NCI-H510A treated with DMSO at 0.1 percent for 48 hours (cell line): ENCODE measurements at regions not wholly inside any gene's neighbourhood (a gene's known extent, or its start where the extent isn't known, plus 50 kb on each side); places are given as distances from the start of the nearest gene placed in this dataset.

Experiments used
- DNase-seq: peaks from one replicate; lab custom pipeline; 2025; lab: John Stamatoyannopoulos, UW

DNA sequence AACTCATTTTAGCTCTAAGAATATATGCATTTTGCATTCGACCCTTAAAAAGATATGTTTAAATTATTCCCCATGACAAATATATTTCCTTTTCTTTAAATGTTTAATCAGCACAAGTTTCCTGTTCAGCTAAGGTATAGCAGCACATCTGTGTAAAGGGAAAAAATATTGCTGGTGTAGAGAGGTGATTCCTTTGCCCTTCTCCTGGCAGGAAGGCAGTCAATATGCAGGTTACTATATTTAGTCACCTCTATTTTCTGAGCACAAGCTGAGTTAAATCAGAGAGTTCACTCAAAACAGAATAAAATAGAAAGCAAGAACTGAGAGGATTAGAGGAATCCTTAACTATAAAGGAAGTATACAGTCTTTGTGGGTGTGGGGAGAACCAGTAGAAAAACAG is 274.4 kb upstream of the PCSK5 start:
- DNase-seq, result no peak

DNA sequence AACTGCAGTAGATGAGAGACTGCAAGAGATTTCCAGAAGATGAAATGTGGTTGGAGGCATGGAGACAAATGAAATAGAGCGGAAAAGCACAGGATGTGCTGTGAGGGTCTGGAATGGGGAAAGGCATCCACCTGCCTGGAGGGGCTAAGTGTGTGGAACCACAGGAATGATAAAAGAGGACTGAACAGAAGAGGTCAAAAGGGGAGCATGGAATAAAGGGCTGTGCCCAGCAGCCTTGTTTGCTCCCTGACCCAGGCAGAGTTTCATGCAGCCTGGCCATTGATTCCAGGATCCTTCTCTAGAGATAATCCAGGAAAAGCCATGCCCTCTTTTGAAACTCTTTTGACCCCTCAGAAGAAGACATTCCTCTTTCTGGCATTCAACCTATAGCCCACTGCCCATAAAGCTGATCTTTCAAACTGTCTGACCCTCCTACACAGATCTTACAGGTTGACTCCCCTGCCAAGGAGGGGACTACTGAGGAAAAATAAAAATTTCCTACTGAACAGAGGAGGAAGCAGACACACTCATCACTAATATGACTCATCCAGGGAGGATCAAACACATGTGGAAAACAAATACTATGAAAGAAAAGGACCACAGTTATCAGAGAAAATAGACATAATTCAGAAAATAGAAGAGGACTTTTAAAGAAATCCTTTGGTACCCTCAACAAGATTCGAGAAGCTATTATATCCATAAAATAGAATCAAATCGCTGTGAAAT is 273.5 kb upstream of the PCSK5 start:
- no peak for DNase-seq

DNA sequence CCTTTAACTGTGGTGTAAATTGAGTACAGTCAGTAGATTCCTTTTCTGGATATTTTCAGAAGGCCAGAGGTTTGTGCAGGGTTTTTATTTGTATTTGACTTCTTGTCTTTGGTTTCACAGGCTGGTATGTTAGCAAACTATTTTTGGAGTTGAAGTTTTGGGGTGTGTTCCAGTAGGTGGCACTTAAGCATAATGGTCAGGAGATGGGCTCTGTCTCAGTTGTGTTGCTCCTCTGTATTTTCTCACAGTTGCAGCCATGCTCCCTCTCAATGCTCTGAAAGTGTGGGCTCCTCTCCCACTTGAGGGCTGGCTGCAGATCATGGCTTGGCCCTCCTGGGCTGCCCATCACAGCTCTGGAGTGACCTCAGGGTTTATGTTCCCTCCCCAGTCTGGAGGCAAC is 267.0 kb upstream of the PCSK5 start:
- DNase-seq, result no peak

DNA sequence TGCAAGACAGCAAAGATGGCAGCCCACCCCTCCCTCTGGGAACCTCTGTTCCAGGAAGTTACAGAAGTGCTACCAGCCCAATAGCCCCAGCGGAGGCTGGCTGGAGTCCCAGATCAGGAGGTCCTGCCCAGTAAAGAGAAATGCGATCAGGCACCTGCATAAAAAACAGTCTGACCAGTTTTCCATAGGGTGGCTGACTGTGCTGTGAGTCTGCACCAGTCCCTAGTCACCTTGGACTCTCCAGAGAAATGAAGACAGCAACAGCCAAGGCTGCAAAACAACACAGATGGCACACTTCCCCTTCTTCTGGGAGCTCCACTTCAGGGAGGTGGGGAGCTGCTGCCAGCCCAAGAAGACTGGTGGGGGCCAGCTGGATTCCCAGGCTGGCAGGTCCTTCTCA is 265.5 kb upstream of the PCSK5 start:
- no peak for DNase-seq

DNA sequence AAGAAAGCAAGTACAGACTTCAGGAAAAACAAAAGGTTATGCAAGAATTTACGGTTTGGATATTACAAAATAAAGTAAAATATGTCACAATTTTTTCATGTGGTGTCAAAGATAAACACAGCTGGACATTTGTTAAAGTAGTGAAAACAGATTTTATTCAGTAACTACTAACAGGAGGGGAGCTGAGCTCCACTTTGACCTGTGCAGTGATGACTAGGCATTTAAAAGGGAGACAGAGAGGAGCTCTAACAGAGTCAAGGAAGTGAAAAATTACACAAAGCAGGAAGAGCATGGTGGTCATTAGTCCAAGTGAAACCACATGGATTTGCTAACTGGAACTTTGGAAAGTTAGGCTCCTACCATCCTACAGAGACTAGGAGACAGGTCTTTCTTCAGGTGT is 263.6 kb upstream of the PCSK5 start:
- DNase-seq, result no peak

DNA sequence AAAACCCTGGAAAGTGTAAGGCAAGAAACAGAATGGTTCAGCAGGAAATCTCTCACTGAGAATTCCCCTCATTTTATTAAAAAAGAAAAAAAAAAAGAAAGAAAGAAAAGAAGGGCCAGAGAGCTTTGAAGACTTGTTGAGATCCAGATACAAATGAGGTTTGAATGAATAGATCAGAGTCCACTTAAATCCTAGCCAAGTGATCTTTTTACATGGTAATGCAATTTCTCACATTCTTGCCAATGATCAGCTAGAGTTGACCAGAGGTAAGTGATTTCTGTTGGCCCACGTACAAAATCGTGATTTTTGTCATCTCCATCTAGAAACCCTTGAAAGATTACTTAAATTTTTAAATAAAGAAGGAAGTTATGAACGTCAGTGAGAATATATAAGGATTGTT is 261.5 kb upstream of the PCSK5 start:
- no peak for DNase-seq

DNA sequence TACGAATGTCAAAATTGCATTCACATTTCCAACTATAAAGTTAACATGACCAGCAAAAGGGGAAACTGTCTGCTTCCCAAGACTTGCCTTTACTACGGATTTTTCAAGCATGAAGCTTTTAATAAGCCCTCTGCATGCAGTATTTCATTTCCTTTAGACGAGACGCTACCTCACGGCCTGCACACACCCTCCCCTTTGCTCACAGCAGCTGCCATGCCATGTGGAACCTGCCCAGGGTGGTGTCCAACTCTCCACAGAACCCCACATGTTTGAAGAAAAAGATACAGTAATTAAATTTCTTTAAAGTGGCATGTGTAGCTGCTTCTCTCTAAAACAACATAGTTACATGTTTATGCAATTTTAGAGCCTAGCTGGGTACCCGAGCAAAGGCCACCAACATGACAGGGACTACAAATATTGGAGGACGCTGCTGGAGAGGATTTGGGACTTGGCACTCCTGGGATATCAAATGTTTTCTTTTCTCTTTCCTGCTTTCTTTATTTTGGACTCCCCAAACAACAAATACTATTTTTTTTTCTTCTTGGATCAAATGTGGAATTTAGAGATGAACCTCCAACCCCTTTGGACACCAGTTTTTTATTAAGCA is 256.9 kb upstream of the PCSK5 start:
- DNase-seq, result no peak

DNA sequence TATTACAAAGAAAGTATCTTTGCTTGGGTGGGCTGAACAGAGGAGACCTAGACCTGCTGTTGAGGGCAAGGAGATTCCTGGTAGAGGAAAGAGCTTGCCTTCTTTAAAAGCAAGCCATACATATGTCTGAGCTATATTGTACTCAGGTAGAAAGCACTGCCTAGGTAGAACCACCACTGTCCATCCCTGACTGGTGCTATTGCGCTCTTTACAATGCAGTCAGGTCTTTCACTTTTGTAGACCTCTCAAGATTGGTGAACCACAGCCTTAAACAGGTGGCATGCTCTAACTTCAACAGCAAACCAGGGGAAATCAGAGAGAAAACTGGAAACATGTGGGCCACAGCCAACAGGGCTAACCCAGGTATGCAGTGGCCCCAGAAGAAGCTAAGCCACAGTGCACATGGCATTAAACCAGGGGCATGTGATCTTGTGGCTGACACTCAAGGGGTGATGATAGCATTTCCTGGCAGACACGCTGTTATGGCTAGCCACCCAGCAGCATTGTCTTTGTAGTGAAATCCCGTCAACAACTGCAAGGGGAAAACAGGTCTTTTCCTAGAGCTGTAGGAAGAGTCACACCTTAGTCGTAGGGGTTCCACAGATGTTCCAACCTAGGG is 253.9 kb upstream of the PCSK5 start:
- no peak for DNase-seq

DNA sequence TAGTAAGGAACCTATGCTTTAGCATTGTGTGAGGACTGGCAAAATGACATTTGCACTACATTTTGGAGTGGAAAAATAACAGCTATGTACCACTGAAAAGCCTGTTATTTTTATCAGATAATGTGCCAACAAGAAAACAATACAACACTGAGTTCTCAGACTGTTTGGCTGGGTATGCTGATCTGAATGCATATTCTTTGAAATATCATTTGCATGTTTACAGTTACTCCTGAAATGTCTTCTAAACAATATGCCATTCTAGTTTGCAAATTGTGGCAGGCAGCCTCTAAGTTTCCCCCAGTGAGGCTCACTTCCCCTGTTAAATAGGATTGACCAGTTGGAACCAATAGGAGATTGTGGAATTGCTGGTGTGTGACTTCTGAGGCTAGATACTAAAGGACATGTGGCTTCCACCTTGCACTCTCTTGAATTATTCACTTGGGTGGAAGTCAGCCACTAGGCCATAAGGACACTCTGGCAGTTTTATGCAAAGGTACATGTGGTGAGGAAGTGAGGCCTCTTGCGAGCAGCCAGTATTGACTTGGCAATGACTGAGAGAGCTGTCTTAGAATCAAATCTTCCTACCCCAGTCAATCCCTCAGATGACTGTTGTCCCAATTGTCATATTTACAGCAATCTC is 250.4 kb upstream of the PCSK5 start:
- DNase-seq, result no peak

DNA sequence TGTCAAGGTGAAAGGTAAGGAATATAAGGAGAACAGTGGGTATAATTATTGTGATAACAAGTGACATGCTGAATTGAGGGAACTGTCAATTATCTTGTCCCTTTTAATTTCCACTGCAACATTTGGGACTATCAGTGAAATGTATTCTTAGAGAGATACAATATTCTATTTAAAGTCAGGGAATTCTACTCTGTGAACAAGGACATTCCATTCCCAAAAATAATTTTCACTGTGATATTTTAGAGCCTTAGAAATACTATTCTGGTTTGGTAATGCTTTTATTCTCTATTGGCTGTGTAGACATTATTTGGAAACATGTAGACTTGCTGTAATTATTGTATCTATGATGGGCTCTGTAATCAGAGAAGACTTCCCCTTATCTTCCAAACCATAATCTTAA is 248.0 kb upstream of the PCSK5 start:
- no peak for DNase-seq

DNA sequence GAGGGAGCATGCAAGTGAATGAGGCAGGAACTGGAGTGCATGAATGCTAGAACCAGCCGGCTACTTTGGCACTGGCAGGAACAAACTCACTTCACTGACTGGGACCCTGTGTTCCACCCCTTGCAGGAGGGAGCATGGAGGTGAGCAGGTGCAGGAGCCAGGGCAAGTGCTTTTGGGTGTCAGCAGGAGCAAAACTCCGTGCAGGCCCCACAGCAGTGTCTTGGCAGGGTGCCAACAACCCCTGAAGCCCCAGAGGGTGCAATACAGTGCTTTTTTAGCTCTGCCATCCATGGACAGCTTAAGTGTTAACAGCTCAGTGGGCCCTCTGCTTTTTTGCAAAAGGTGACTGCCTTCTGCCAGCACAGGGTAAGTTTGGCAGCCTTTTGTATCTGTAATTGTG is 245.8 kb upstream of the PCSK5 start:
- peak; percentile 29 for DNase-seq

DNA sequence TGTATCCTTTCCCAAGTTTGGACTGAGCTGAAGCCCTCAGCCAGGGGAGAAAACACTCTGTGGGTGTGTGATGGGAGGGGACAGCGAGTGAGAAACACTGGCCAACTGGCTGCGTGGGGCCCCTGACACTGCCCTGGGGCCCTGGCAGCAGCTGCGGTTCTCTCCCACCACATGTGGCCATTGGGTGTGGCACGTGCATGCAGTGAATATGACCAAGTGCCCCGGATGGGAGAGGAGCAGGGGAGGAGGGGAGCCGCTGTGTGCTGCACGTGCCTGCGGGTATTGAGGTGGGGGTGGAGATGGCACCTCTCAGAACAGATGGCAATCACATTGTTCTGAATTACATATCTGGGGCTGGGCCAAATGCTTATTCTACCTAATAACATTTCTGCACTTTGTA is 242.4 kb upstream of the PCSK5 start:
- DNase-seq, result no peak

DNA sequence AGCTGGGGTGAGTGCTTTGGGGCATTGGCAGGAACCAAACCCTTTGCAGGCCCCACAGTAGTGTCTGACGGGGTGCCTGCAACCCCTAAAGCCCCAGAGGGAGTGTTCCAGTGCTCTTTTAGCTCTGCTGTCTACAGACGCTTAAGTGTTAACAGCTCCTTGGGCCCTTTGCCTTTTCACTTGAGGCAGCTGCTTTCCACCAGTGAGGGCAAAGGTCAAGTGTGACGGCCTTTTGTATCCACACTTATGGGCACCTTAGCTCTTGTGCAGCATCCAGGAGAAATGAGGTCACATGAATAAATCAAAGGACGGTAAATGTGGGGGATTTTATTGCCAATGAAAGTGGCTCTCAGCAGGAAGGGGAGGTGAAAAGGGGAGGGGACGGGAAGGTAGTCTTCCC is 241.4 kb upstream of the PCSK5 start:
- no peak for DNase-seq

DNA sequence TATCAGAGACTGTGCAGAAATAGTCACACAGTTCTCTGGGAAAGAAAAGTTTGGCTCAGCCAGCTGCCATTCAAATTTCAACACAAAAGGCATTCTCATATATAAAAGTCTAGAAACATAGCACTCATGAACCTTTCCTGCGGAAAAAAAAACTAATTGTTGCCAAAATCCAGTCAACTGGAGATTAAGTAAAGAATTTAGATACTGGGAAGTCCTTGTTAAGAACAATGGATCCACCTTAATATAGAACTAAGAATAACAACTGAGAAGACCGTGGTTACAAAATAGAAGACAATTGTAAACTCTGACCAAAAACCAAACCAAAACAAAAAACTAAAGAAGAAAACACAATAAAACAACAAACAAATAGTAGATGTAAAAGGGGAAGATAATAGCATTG is 238.8 kb upstream of the PCSK5 start:
- no peak for DNase-seq

DNA sequence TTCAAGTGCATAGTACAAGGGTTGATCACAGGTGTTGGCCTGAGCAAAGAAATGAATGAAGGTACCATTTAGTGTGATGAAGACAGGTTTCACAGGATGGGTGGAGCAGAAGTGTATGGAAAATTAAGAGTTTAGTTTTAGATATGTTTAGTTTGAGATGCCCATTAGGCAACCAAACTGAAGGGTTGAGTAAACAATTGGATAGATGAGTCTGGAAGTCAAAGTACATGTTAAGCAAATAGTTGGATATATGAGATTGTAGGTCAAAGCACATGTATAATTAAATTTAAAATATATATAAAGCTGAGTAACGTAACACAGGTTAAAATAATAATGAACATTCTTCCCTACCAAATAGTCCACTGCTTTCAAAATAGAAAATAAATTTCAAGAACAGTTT is 237.1 kb upstream of the PCSK5 start:
- DNase-seq, result peak; percentile 45

DNA sequence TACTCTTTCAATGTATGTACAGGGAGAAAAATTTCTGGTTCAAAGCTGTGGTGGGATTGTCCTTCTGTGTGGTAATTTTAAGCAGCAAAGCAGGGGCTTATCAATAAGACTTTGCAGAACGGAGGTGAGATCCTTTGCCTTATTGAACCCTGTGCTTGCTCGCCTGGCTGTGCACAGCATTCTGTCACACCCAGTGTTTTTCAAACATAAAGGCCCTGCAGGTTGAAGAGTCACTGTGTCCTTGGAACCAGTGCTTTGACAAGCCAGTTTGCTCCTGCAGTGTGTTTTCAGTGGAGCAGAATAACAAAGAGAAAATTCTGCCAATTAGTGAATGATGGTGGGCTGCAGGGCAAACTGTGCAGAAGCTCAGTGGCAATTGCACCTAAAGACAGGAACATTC is 236.7 kb upstream of the PCSK5 start:
- no peak for DNase-seq

DNA sequence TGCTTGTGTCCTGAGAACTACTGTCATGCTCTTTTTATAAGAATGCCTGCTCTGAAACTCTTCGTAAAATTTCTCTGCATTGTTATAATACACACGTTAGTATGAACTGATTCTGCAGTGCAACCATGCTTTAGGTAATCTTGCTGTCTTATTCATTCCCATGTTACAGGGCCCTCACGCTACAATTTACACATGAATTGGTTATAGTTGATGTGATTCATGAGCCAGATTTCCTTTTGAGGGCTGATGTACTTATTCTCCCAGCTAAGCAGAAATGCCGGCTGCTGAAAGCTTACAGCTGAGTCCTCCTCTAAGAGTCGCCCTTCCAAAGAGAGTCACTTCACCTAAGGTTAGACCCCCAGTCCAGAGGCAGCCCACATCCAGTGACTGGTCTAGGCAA is 233.5 kb upstream of the PCSK5 start:
- no peak for DNase-seq

DNA sequence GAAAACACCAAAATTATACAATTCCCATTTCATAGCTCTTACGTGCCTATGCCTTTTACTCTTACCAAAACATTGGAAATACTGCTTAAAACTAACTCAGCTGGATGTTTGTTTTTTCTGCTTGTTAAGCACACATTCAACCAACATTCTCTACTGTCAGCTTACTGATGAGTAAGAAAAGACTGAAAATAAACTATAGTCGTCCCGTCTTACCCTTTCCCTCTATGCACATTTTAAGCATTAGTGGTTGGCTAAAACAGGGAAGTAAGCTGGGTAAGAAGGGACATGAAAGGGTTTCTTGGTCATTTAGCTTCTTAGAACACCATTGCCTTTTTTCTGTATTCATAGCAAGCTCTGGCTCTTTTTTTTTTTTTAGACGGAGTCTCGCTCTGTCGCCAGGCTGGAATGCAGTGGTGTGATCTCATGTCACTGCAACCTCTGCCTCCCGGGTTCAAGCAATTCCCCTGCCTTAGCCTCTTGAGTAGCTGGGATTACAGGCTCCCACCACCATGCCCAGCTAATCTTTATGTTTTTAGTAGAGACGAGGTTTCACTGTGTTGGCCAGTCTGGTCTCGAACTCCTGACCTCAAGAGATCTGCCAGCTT is 232.1 kb upstream of the PCSK5 start:
- no peak for DNase-seq

DNA sequence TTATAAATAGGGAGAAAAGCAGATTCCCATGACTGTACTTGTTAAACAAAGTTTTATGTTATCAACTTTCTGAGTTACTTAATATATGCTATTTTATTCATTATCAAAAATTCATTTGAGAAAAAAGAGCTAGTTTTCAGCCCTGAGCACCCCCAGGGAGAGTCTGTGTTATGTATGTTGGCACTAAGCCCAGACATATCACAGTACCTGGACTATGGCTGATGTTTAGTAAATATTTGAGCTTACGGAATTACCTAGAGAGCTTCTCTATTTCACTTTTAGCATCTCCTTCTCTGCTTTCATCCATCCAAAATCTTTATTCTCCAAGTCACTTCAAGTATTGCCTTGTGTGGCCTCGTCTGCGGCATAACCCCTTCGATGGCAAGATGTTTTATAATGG is 225.9 kb upstream of the PCSK5 start:
- peak; percentile 65 for DNase-seq

DNA sequence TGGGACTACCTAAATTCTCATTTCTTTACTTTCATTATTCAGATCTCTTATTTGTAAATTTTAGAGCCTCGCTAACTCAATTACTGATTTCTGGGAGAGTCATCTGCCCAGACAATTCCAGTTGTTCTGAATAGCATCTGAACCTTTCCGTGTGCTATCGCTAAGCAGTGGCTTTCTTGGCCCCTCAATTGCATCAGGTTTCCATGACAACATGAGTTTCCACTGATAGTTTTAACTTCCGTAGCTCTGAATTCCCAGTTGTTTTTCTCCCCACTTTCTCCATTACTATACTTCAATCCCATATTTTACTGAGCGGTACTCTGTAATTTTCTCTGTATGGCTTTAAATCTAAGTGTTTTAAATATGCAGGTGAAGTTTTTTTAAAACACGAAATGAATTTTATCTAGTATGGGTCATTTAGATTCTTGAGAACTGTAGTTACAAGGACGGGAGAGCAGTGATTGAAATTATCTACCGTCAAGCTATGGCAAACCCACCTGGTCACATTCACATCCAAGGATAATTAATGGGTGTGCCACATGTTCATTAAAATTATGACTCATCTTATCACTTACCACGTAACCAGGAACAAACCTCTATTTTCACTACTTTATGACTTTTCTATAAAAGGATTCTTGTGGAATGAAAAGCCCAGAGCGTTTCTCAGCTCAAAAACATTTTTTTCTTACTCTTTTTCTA is 223.5 kb upstream of the PCSK5 start:
- no peak for DNase-seq

DNA sequence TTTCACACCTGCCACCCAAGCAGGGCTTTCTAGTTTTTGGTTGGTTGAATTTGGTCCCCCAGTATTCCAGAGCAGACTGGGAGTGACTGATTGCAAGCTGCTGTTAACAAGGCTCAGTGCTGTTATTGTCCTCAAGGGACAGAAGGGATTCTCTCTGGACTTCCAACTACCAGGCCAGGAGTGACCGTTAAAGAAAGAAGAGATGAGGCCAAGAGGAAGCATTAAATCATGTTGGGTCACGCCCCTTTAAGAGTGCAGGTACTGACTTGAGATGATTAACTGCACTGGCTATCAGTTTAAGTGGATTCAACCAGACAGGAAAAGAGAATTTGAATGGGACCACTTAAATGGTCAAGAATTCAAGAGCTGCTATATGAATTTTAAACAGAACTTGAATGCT is 220.8 kb upstream of the PCSK5 start:
- peak; percentile 50 for DNase-seq

DNA sequence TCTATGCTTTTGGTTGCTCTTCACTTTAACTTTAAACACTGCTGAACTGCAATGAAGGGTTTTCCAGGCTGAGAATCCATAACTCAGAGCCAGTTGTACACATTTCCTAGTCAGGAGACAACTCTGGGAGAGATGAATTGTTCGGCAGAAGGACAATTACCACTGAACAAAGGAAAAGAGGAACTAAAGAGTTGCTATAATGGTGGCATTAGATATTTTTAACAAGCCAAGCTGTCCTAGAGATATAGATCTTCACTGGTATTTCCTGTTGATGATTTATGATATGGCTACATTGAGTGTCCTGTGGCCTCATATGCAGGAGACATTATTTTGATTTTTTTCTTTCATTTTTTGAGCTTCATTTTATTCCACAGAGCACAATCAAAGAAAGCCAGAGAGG is 219.1 kb upstream of the PCSK5 start:
- DNase-seq, result no peak
